ENCODE measurements at regions not wholly inside any gene's neighbourhood (a gene's known extent, or its start where the extent isn't known, plus 50 kb on each side); places are given as distances from the start of the nearest gene placed in this dataset.

- DNase-seq = no peak
These were observed 257.9 kb upstream of the RRP15 start for GRCh38 chr1:218027152-218027551.

GRCh38 chr1:218030846-218031245 lies 254.2 kb upstream of the RRP15 start:
- DNase-seq = no peak

GRCh38 chr1:218031901-218032300 lies 253.2 kb upstream of the RRP15 start:
- no peak for DNase-seq

DNA sequence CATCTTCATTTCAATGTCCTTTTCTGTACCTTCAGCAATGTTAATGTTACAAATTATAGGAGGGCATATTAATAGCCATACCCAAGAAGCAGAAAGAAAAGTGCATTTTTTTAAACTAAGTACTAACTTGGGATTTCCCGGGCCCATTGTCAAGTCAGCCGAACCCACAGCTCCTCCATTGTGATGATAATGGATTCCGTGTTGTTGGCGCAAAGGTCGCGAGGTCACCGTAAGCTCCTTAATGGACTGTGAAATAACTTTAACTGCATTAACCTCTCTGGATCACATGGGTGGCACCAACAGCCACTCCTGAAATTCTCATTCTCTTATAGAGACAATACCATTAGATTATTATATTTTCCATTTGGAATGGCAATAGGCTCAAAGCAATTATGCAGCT lies 250.6 kb upstream of the RRP15 start:
- no peak for DNase-seq

GRCh38 chr1:218048828-218049420 lies 236.2 kb upstream of the RRP15 start:
- no peak for DNase-seq

DNA sequence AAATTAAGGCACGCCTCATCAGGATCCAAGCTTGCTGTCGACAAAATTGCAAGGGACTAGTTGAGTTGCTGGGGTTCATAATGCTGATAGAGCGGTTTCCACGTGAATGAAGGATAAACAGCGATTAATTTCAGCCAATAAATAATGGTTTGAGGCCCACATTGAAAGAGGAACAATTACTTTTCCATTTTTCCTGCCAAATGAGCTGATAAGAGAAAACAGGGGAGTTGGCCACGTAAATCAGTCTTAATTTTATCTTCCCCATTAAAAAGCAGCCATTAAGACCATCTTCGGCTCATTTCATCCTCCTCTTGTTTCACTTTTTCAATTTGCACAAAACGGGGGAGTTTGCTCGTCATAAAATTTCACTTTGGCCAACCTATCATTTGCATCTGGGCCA lies 235.5 kb upstream of the RRP15 start:
- DNase-seq = no peak

DNA sequence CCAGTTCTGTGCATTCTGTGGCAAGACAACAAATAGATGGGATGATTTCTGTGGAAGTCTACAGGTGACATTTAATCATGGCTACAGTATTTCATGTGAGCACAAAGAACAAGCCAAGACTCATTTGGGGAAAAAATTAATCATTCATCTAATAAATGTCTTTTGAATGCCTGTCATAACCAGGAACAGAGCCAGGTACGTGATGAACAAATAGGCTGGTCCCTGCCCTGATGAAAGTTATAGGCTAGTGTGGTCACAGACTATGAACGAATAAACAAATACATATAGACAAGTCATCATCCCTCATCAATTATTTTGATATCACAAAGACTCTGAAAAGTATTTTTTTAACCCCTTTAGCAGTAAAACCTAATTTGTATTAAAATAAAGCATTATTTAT lies 226.4 kb upstream of the RRP15 start:
- no peak for DNase-seq

GRCh38 chr1:218064426-218064825 lies 220.7 kb upstream of the RRP15 start:
- no peak for DNase-seq

DNA sequence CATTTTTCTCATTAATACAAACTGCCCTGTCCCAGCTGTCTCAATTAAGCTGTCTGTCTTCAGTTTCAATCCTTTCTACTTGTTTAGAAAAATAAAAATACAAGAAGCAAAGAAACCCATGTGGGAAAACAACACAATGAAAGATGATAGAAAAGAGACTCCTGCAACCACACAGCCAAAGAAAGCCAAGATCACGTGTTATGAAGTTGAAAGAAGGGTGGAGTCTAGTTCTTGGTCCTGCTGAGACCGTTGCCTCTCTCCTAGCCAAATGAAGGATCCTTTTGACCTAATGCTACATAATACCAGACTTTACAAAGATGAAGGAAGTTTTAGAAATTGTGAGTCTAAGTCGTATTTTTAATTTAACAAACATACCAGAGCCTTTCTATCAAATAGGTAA lies 218.8 kb upstream of the RRP15 start:
- DNase-seq = no peak

- DNase-seq = no peak
These were observed 216.9 kb upstream of the RRP15 start for GRCh38 chr1:218068241-218068640.

GRCh38 chr1:218069180-218069579 lies 215.9 kb upstream of the RRP15 start:
- DNase-seq = no peak

DNA sequence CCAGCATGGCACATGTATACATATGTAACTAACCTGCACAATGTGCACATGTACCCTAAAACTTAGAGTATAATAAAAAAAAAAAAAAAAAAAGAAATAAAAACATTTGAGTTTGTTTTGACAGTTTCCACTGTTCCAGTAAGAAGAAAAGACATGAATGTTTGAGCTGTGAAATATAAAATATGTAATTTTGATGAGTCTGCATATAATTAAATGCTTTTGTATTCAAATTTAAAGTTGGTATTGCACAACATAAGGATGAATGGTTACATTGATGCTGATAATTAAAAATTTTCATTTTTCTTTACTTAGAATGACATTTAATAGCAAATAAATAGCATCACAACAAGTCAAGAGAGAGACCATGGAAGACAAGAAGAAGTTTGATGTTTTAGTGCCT lies 212.0 kb upstream of the RRP15 start:
- DNase-seq = no peak

DNA sequence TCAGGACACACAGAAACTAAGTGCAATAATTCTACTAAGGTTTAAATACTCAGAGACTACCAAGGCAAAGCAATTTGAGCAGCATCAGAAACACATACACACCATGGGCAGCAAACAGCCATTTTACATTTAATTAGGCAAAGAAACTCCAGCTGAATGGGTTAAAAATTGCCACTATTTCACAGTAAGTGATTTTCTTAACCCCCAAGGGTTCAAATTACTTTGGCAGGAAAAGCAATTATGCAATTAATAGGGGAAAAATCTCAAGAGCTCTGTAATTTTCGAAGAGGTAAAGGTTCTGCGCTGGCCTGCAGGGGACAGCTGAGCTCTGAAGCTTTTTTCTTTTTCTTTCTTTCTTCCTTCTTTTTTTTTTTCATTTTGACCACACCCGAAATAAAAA lies 206.2 kb upstream of the RRP15 start:
- DNase-seq = no peak

GRCh38 chr1:218079347-218079746 lies 205.7 kb upstream of the RRP15 start:
- DNase-seq = peak; percentile 11

DNA sequence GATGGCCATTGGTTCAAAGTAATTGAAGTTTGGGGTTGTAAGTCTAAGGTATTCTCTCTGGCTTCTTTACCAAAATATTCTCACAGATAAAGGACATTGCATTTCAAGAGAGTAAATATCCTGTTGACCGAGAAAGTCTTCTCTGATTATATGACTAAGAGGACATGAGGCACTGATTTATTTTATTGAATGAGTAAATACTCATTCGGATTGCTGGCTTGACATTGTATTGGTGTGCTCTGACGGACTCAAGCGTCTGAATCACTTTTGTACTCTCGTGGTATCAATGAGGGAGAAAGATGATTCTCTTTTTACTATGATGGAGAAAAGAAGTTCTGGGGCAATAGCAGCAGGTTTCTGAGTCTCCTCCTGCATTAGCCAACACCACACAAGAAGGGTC lies 205.3 kb upstream of the RRP15 start:
- no peak for DNase-seq

DNA sequence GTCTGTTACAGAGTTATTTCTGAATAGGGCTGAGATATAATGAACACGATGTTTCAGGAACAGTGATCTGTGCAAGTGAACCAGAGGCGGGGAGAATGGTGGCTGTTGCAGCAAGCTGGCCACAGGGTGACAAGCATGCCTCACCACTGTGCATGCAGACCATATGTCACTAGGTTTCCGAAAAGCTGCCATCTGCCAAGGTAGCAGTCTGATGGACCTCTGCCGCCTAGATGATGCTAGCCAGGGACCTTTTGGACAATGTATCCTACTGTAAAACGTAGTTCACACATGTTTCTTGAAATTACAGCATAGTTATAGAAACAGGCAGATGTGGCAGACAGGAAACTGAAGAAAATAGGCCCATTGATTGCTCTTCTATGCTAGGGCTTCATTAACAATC lies 204.2 kb upstream of the RRP15 start:
- no peak for DNase-seq

DNA sequence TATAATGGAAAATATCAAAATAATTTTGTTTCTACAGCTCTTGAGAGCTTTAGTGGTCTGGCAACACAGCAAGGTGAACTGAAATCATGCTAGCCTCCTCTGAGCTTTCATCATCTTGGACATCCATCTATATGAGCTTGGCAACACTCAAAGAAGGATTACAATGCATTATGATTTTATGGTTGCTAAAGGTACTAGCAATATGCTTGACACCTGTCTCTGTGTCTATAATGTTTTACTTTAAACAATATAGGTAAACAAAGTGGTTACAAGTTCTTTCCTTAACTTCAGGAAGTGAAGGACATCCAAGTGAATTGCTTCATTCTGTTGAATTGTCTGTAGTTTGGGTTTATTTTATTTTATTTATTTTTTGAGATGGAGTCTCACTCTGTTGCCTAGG lies 203.7 kb upstream of the RRP15 start:
- no peak for DNase-seq

DNA sequence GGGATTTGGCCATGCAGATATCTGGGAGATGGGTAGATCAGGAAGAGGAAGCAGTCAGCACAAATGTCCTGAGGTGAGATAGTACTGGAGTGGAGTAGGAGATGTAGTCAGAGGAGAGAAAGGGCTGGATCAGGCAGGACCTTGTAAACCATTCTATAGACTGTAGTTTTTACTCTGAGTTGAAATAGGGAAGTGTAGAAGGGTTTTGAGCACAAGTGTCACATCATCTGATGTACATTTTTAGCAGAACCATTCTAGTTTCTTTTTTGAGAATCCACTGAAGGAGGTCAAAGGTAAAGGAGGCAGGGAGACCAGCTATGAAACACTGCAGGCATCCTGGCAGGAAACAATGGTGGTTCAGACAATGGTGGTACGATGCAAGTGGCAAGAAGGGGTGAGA lies 194.6 kb upstream of the RRP15 start:
- DNase-seq = no peak

DNA sequence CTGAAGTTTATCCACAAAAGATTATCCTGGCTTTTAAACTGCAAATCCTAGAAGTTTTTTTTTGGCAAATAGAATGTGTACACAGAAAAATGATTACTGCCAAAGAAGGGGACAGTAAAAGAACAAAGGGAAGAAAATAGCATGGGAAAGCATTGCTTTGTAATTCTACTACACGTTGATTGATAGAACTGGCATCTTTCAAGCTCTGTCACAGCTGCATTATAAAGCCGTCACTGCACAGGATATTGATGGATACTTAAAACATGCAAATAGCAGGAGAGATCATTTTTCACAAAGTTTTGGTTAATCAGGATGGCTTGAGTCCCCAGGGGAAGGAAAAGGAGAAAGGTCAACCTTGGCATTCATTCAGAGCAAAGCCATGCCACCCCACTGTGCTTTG lies 183.7 kb upstream of the RRP15 start:
- no peak for DNase-seq

GRCh38 chr1:218108034-218108433 lies 177.1 kb upstream of the RRP15 start:
- DNase-seq = no peak

- no peak for DNase-seq
These were observed 172.2 kb upstream of the RRP15 start for GRCh38 chr1:218112862-218113261.

DNA sequence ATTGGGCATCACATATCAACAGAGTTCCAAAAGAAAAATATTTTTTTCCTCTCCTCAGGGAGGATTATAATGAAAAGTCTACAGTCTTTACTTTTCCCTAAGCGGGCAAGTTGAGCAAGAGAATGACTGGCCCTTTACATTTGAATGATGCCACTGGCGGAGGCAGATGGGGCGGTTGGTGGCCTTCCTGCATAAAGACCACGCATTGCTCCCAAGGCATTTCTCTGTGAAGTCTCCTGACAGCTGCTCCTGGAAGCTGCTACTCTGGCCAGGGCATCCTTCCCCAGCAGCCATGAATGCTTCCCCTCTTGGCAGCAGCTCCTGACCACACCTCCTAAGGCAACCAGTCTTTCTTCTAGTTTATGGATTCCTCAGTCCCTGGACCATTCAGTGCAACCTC lies 161.1 kb upstream of the RRP15 start:
- DNase-seq = no peak

DNA sequence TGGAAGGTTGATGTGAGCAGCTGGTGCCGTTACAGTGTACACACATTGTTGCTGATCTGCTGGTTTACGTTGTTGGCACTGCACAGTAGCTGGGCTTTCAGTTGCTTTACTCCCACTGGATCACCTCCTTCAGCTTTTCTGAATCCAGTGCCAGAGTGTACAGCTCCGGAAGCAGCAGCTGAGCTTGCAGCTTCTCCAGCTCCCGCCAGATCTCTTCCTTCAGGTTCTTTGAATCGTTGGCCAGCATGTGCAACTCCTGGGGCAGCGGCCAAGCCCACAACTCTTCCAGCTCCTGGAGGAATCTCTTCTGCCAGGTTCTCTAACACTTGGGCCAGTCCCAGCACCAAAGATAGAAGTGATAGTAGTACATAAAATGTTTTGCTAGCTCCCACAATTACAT lies 149.7 kb upstream of the RRP15 start:
- DNase-seq = no peak

GRCh38 chr1:218139761-218140160 lies 145.3 kb upstream of the RRP15 start:
- no peak for DNase-seq

DNA sequence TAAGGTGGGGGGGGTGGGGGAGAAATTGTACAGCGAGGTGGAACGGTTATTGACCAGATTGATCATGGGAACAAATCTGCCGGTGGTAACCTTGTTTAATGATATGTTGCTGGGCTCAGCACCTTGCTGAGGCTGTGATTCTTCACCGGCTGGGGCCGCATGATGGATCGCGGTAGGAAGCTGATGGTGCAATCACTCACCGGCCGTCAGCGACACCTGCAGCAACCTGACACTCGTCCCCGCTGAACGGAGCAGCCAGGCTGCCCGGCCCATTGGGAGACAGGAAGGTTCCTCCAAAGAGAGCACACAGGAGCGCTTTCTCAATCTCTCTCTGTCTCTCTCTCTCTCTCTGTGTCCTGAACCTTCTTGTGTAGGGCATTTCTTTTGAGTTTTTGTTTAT lies 128.5 kb upstream of the RRP15 start:
- peak; percentile 23 for DNase-seq

GRCh38 chr1:218163371-218163770 lies 121.7 kb upstream of the RRP15 start:
- DNase-seq = no peak

Data from NCI-H1436 treated with DMSO at 0.1 percent for 48 hours (cell line).